ENCODE measurements at regions not wholly inside any gene's neighbourhood (a gene's known extent, or its start where the extent isn't known, plus 50 kb on each side); places are given as distances from the start of the nearest gene placed in this dataset.

DNA sequence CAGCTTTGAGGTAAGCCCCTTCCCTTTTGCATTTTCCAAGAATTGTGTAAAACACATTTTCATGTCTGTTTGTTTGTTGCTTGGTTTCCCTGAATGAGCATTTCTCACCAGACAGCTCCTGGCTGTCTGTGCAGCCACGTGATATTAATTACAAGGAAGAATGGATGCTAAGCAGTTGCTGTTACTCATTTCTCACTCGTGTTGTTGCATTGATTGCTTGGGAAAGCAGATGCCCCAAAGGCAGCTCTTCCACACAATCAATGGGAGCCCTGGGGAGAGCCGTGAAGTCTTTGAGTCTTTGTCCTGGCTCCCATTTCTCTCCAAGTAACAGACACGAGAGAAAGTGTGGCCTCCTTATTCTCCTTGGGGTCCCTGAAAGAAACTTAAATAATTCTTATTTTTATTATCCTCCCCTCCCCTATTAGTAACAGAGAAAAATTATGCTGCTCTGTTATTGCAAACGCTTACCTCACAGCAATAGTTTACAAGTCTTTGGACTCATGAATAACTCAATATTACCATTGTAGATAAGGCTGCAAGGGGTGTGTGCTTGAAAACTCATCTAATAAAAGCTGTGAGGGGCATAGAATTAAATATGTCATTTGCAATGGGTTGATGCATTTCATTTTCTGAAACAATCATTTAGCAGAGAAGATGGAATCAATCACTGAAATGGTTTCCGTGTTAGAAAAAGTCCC is 127.7 kb upstream of the CAMK1G start:
- H3K9ac ChIP-seq (ENCODE audit: low read depth, low read length, poor library complexity, severe bottlenecking): no peak overlapping the region
- no peaks in the 10 kb centered on the region for H3F3A ChIP-seq (ENCODE audit: low read depth)
- no peak overlapping the region for H2AFZ ChIP-seq (ENCODE audit: low read length)
- no peak overlapping the region for H3K4me3 ChIP-seq (ENCODE audit: low read length, poor library complexity, severe bottlenecking)
- no peaks in the 10 kb centered on the region for H3K36me3 ChIP-seq (ENCODE audit: insufficient read depth, low read length)
- no peaks in the 10 kb centered on the region for H3K79me2 ChIP-seq (ENCODE audit: insufficient read depth, low read length)
- H3K27me3 ChIP-seq (ENCODE audit: insufficient read depth, low read length, poor library complexity, severe bottlenecking): no peaks in the 10 kb centered on the region
- no peaks in the 10 kb centered on the region for H3K9me3 ChIP-seq (ENCODE audit: insufficient read depth, low read depth, low read length)
- no peaks in the 10 kb centered on the region for H3K4me1 ChIP-seq (ENCODE audit: insufficient read depth, low read length, poor library complexity, severe bottlenecking)
- no peaks in the 10 kb centered on the region for H4K20me1 ChIP-seq (ENCODE audit: insufficient read depth, low read length, poor library complexity, severe bottlenecking)
- H3K4me2 ChIP-seq (ENCODE audit: low read depth, low read length, poor library complexity, severe bottlenecking): no peak overlapping the region
- no peaks in the 10 kb centered on the region for H3K9me2 ChIP-seq (replicated peaks; ENCODE audit: low read depth, low read length)
- TF ChIP-seq, protein P1, sequence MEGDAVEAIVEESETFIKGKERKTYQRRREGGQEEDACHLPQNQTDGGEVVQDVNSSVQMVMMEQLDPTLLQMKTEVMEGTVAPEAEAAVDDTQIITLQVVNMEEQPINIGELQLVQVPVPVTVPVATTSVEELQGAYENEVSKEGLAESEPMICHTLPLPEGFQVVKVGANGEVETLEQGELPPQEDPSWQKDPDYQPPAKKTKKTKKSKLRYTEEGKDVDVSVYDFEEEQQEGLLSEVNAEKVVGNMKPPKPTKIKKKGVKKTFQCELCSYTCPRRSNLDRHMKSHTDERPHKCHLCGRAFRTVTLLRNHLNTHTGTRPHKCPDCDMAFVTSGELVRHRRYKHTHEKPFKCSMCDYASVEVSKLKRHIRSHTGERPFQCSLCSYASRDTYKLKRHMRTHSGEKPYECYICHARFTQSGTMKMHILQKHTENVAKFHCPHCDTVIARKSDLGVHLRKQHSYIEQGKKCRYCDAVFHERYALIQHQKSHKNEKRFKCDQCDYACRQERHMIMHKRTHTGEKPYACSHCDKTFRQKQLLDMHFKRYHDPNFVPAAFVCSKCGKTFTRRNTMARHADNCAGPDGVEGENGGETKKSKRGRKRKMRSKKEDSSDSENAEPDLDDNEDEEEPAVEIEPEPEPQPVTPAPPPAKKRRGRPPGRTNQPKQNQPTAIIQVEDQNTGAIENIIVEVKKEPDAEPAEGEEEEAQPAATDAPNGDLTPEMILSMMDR (conservative IDR thresholded peaks at IDR 0.05; ENCODE audit: low read length): no peak
- no peak for TF ChIP-seq EZH2phosphoT487 (IDR thresholded peaks at IDR 0.05; ENCODE audit: borderline replicate concordance)

- Histone ChIP-seq H3K9me3 (ENCODE audit: insufficient read depth, low read depth, low read length) (peaks cover 6% of the 10 kb centered on the region; the same call in 1 of the 2 replicates), H3F3A (ENCODE audit: low read depth) (no peaks in the 10 kb centered on the region), H3K27me3 (ENCODE audit: insufficient read depth, low read length, poor library complexity, severe bottlenecking) (no peaks in the 10 kb centered on the region), H3K79me2 (ENCODE audit: insufficient read depth, low read length) (no peaks in the 10 kb centered on the region), H3K4me3 (ENCODE audit: low read length, poor library complexity, severe bottlenecking) (no peak overlapping the region), H3K36me3 (ENCODE audit: insufficient read depth, low read length) (no peaks in the 10 kb centered on the region), H4K20me1 (ENCODE audit: insufficient read depth, low read length, poor library complexity, severe bottlenecking) (no peaks in the 10 kb centered on the region), H3K4me1 (ENCODE audit: insufficient read depth, low read length, poor library complexity, severe bottlenecking) (no peaks in the 10 kb centered on the region), H3K9me2 (replicated peaks; ENCODE audit: low read depth, low read length) (no peaks in the 10 kb centered on the region), H2AFZ (ENCODE audit: low read length) (no peak overlapping the region), H3K4me2 (ENCODE audit: low read depth, low read length, poor library complexity, severe bottlenecking) (no peak overlapping the region), H3K9ac (ENCODE audit: low read depth, low read length, poor library complexity, severe bottlenecking) (no peak overlapping the region)
- TF ChIP-seq, protein P1 (conservative IDR thresholded peaks at IDR 0.05; ENCODE audit: low read length): no peak
- no peak for TF ChIP-seq EZH2phosphoT487 (IDR thresholded peaks at IDR 0.05; ENCODE audit: borderline replicate concordance)
These were observed 126.6 kb upstream of the CAMK1G start for GRCh38 chr1:209456878-209457277.

- H3K9me2 ChIP-seq (replicated peaks; ENCODE audit: low read depth, low read length): no peaks in the 10 kb centered on the region
- H3K4me1 ChIP-seq (ENCODE audit: insufficient read depth, low read length, poor library complexity, severe bottlenecking): no peaks in the 10 kb centered on the region
- H4K20me1 ChIP-seq (ENCODE audit: insufficient read depth, low read length, poor library complexity, severe bottlenecking): no peaks in the 10 kb centered on the region
- H3K9ac ChIP-seq (ENCODE audit: low read depth, low read length, poor library complexity, severe bottlenecking): no peak overlapping the region
- TF ChIP-seq, protein P1 (conservative IDR thresholded peaks at IDR 0.05; ENCODE audit: low read length): no peak
- no peak for TF ChIP-seq EZH2phosphoT487 (IDR thresholded peaks at IDR 0.05; ENCODE audit: borderline replicate concordance)
- no peaks in the 10 kb centered on the region for H3K27me3 ChIP-seq (ENCODE audit: insufficient read depth, low read length, poor library complexity, severe bottlenecking)
- H3K4me3 ChIP-seq (ENCODE audit: low read length, poor library complexity, severe bottlenecking): no peak overlapping the region
- H3K4me2 ChIP-seq (ENCODE audit: low read depth, low read length, poor library complexity, severe bottlenecking): no peak overlapping the region
- no peak overlapping the region for H2AFZ ChIP-seq (ENCODE audit: low read length)
- H3K79me2 ChIP-seq (ENCODE audit: insufficient read depth, low read length): no peaks in the 10 kb centered on the region
- no peaks in the 10 kb centered on the region for H3K36me3 ChIP-seq (ENCODE audit: insufficient read depth, low read length)
- peaks cover 6% of the 10 kb centered on the region; the same call in 1 of the 2 replicates for H3K9me3 ChIP-seq (ENCODE audit: insufficient read depth, low read depth, low read length)
- no peaks in the 10 kb centered on the region for H3F3A ChIP-seq (ENCODE audit: low read depth)
These were observed 126.0 kb upstream of the CAMK1G start for GRCh38 chr1:209457401-209458125.

All from Loucy (cell line).